LNCaP clone FGC (cell line): ENCODE measurements at regions not wholly inside any gene's neighbourhood (a gene's known extent, or its start where the extent isn't known, plus 50 kb on each side); places are given as distances from the start of the nearest gene placed in this dataset.

Source experiments
- DNase-seq: peaks from one replicate; pipeline ENCODE4 v3.0.0-alpha.2; 2011; ENCODE audit warnings: low read depth
- H3K4me3 ChIP-seq: 2 replicates; pipeline ENCODE4 v1.5.1; 2011; ENCODE audit warnings: mild to moderate bottlenecking, low read depth, low read length, control low read depth
- TF ChIP-seq, protein P1 (sequence below): IDR thresholded peaks from 2 replicates; pipeline ENCODE4 v1.5.1; 2012; ENCODE audit warnings: mild to moderate bottlenecking; ENCODE audit not compliant: control insufficient read depth, insufficient read depth; ENCODE audit errors: extremely low read depth

DNA sequence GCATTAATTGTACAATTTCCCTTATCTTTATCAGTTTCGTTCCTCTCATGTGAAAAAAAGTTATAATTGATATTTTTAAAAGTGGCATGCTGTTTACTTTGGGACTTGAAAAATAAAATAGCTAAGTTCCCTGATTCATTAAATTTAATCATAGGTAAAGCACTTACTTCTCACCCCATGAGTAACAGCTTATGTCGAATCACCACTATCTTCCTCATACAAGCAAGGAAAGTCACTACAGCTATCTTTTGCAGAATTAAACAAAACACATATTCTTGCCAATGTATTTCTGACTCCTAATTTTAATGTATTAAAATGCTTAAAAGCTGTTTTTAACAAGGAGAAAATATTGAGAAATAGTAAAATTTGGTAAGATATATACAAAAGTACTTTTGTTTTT, 832.4 kb upstream of the PCDH10 start:
- DNase-seq, result no peak
- TF ChIP-seq, protein P1, sequence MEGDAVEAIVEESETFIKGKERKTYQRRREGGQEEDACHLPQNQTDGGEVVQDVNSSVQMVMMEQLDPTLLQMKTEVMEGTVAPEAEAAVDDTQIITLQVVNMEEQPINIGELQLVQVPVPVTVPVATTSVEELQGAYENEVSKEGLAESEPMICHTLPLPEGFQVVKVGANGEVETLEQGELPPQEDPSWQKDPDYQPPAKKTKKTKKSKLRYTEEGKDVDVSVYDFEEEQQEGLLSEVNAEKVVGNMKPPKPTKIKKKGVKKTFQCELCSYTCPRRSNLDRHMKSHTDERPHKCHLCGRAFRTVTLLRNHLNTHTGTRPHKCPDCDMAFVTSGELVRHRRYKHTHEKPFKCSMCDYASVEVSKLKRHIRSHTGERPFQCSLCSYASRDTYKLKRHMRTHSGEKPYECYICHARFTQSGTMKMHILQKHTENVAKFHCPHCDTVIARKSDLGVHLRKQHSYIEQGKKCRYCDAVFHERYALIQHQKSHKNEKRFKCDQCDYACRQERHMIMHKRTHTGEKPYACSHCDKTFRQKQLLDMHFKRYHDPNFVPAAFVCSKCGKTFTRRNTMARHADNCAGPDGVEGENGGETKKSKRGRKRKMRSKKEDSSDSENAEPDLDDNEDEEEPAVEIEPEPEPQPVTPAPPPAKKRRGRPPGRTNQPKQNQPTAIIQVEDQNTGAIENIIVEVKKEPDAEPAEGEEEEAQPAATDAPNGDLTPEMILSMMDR, result no peak
- H3K4me3 ChIP-seq, result no peak overlapping the region

DNA sequence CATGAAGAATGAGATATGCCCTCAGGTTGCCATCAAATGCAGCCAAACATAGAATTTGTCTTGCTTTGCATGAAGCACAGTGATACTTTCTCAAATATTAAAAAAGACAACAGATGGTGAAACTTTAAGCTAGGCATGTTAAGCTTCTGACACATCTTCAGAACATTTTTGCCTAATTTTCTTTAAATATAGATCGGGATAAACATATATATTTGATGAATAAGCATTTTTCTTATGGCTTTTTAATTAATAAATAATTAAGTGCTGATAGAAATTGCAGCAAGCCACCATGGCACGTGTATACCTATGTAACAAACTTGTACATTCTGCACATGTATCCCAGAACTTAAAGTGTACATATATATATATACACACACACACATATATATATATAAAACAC, 831.2 kb upstream of the PCDH10 start:
- DNase-seq, result no peak
- TF ChIP-seq, protein P1, result no peak
- no peak overlapping the region for H3K4me3 ChIP-seq

DNA sequence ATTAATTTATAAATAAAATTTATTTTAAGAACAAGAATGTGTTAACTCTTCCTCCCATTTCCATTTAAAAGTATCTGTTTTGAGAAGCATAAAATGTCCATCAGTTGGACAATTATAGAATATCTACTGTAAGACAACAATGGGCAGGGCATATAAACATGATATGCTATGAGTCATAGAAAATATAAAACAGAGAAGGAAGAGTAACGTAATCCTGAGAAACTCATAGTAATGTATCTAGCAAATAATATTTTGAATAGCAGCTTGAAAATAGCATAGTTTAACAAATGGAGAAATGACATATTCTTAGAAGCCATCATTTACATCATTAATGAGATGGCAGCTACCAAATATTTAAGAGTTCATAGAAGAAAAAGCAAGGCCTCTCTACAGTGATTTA, 820.3 kb upstream of the PCDH10 start:
- no peak overlapping the region for H3K4me3 ChIP-seq
- TF ChIP-seq, protein P1, result no peak
- no peak for DNase-seq

DNA sequence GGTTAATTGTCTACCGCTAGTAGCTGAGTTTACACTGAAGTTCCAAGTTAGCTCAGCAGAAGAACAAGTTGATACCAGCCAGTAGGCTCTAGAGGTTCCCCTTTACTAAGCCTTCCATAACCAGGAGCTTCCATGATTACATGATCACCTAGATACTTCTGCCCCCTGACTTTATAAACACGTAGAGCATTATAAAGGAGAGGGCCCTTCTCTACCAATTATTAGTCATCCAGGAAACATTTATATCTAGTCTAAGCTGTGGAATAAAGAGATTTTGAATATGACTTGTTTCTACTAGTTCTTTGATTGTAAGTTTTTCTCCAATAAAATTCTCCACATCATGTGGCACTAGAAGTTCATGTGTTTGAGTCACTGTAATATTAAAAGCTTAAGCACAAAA, 818.1 kb upstream of the PCDH10 start:
- H3K4me3 ChIP-seq, result no peak overlapping the region
- DNase-seq, result no peak
- TF ChIP-seq, protein P1, result no peak

DNA sequence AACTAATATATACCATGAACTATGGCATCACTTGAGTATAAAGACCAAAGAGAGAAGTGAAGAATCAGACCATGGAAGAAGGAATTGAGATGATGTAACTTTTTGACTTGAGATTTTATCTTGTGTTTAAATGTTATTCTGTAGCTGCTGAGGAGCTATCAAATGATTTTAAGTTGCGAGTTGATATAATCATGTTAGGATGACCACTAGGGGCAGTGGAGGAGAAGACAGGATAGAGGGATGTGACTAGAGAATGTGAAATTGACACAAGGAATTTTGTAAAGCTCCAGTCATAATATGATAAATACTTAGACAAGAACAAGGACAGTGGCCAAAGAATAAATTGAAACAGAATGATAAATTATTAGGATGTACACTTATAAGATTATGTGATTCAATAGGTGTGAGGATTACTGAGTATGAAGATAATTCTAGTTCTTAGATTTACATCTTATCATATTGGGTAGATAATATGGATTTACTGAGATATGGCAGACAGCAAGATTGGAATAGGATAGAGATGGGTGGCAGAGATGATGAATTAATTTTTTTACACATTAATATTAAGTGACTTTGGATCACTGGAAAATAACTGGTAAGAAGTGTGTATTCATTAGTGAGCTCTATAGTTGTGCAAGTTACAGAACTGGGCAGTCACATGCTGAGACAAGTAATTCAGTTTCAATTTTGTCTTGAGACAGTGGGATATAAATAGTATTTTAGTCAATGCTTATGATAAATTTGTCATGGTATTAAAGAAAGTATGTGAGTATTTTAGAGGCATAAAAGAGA, 816.0 kb upstream of the PCDH10 start:
- no peak for DNase-seq
- no peak overlapping the region for H3K4me3 ChIP-seq
- TF ChIP-seq, protein P1, result peak; percentile 65

DNA sequence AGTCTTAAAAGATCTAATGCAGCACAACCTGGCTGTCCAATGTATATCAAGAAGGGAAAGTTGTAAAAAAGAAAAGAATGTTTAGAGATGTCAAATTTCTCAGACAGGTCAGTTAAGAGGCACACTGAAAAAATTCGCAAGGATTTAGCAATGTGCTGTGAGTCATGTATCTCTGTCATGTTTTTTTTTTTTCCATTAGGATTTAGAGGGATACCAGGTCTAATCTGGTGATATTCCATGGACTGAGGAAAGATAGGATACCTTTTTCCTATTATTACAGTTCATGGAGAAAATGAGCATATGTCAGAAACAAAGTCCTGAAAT, 815.4 kb upstream of the PCDH10 start:
- TF ChIP-seq, protein P1, result no peak
- DNase-seq, result no peak

DNA sequence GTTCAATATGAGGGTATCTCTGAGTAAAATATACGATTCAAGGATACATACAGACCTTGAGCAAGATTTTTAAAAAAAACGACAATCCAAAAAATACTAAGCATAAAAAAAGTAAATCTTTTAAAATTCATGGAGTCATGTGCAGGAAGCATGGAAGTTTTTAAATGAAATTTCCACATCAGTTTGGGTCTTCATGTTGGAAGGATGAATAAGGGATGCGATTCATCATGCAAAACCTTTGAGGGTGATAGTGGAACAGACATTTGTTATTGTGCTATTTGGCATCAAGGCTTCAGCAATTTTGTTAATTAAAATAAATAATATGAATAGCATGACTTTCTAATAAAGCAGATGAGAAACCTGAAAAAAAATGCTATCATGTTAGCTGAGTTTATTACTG, 815.0 kb upstream of the PCDH10 start:
- DNase-seq, result no peak
- no peak overlapping the region for H3K4me3 ChIP-seq
- TF ChIP-seq, protein P1, result no peak

More for the DNA sequence above, 815.4 kb upstream of the PCDH10 start:
- H3K4me3 ChIP-seq, result no peak overlapping the region
